T1000 (cell line): ENCODE measurements at regions not wholly inside any gene's neighbourhood (a gene's known extent, or its start where the extent isn't known, plus 50 kb on each side); places are given as distances from the start of the nearest gene placed in this dataset.
"Not testable (repeated sequence)": the region's sequence is repeated elsewhere in the genome, so short reads cannot be mapped to it uniquely, and the experiment has no call there.

Experiments used
- DNase-seq: peaks from one replicate; lab custom pipeline; 2025; ENCODE audit warnings: mixed read lengths; lab: John Stamatoyannopoulos, UW

GRCh38 chr18:46229641-46230040 is 125.5 kb downstream of the HAUS1 start:
- not testable (repeated sequence) for DNase-seq

- DNase-seq: no peak
Measured at GRCh38 chr18:46236156-46236555, 132.0 kb downstream of the HAUS1 start.

GRCh38 chr18:46237891-46238290 is 133.7 kb downstream of the HAUS1 start:
- no peak for DNase-seq

GRCh38 chr18:46239549-46239948 is 135.4 kb downstream of the HAUS1 start:
- no peak for DNase-seq

- DNase-seq: no peak
Measured at GRCh38 chr18:46239998-46240397, 135.8 kb downstream of the HAUS1 start.

- not testable (repeated sequence) for DNase-seq
Measured at GRCh38 chr18:46241393-46241792, 137.2 kb downstream of the HAUS1 start.

GRCh38 chr18:46242183-46242582 is 138.0 kb downstream of the HAUS1 start:
- DNase-seq: no peak

- DNase-seq: no peak
Measured at GRCh38 chr18:46243095-46243494, 138.9 kb downstream of the HAUS1 start.

GRCh38 chr18:46243673-46244072 is 139.5 kb downstream of the HAUS1 start:
- no peak for DNase-seq

GRCh38 chr18:46246101-46246500 is 141.9 kb downstream of the HAUS1 start:
- DNase-seq: no peak

GRCh38 chr18:46247942-46248341 is 143.8 kb downstream of the HAUS1 start:
- DNase-seq: no peak

- no peak for DNase-seq
Measured at GRCh38 chr18:46250084-46250811, 146.1 kb downstream of the HAUS1 start.

- no peak for DNase-seq
Measured at GRCh38 chr18:46250812-46251173, 146.6 kb downstream of the HAUS1 start.

- no peak for DNase-seq
Measured at GRCh38 chr18:46252759-46253158, 148.6 kb downstream of the HAUS1 start.

- no peak for DNase-seq
Measured at GRCh38 chr18:46253498-46253897, 149.3 kb downstream of the HAUS1 start.

GRCh38 chr18:46256078-46256477 is 151.9 kb downstream of the HAUS1 start:
- no peak for DNase-seq

GRCh38 chr18:46257366-46257765 is 153.2 kb downstream of the HAUS1 start:
- DNase-seq: no peak

GRCh38 chr18:46260016-46260878 is 156.1 kb downstream of the HAUS1 start:
- DNase-seq: no peak

- no peak for DNase-seq
Measured at GRCh38 chr18:46260879-46261143, 156.6 kb downstream of the HAUS1 start.

GRCh38 chr18:46261799-46262198 is 157.6 kb downstream of the HAUS1 start:
- DNase-seq: no peak

- no peak for DNase-seq
Measured at GRCh38 chr18:46262856-46263255, 158.7 kb downstream of the HAUS1 start.

GRCh38 chr18:46264255-46264654 is 160.1 kb downstream of the HAUS1 start:
- DNase-seq: no peak
